Keratinocyte (primary cell): ENCODE measurements at regions not wholly inside any gene's neighbourhood (a gene's known extent, or its start where the extent isn't known, plus 50 kb on each side); places are given as distances from the start of the nearest gene placed in this dataset.
"Not testable (repeated sequence)": the region's sequence is repeated elsewhere in the genome, so short reads cannot be mapped to it uniquely, and the experiment has no call there.

Experiments
- CTCF ChIP-seq, 3 experiments: IDR thresholded peaks in 1 of 3; conservative IDR thresholded peaks in 1 of 3; optimal IDR thresholded peaks in 1 of 3; 2 replicates in 2 of 3; 3 replicates in 1 of 3; pipeline versions ENCODE3 to v1.5.1; 2011; ENCODE audit warnings: low read length in 3 of 3, mild to moderate bottlenecking in 3 of 3, moderate library complexity in 2 of 3, control low read depth in 1 of 3, inconsistent platforms in 1 of 3; ENCODE audit not compliant: insufficient read depth in 2 of 3; ENCODE audit errors: extremely low read depth in 1 of 3
- EZH2 ChIP-seq: IDR thresholded peaks from one replicate; pipeline ENCODE4 v1.6.1; 2012; ENCODE audit warnings: inconsistent platforms, mild to moderate bottlenecking, low read length, moderate library complexity

- TF ChIP-seq EZH2; CTCF (optimal IDR thresholded peaks at IDR 0.05 in 1 of 3, IDR thresholded peaks at IDR 0.05 in 1 of 3, conservative IDR thresholded peaks at IDR 0.05 in 1 of 3; ENCODE audit: extremely low read depth in 1 of 3, insufficient read depth in 2 of 3, low read length in 3 of 3): not testable (repeated sequence)
These were observed 52.1 kb upstream of the LRRC37A2 start for GRCh38 chr17:46460129-46460528.
